Activated T-helper 1 cell treated with anti-CD3 and anti-CD28 coated beads, Interleukin-12 subunit alpha, Interleukin-12 subunit beta, Interleukin-2, Interleukin-4 antibody, amounts not matched to agents 30 ng/mL and 10 ng/mL and 1 ng/mL, durations not matched to agents 14 hours and 24 hours and 36 hours (primary cell): ENCODE measurements at regions not wholly inside any gene's neighbourhood (a gene's known extent, or its start where the extent isn't known, plus 50 kb on each side); places are given as distances from the start of the nearest gene placed in this dataset.
"Not testable (repeated sequence)": the region's sequence is repeated elsewhere in the genome, so short reads cannot be mapped to it uniquely, and the experiment has no call there.

Experiments used
- DNase-seq: peaks from one replicate; pipeline ENCODE4 v3.0.0; 2021; ENCODE audit warnings: low spot score
- H3K27ac Mint-ChIP-seq: one replicate; pipeline ENCODE4 v1.8.0; 2021; ENCODE audit warnings: mild to moderate bottlenecking, mixed read lengths
- H3K27me3 Mint-ChIP-seq: one replicate; pipeline ENCODE4 v1.8.0; 2022; ENCODE audit warnings: mild to moderate bottlenecking, moderate library complexity, mixed read lengths; ENCODE audit not compliant: insufficient read depth
- H3K36me3 Mint-ChIP-seq: one replicate; pipeline ENCODE4 v1.8.0; 2021; ENCODE audit warnings: low read depth, mixed read lengths
- H3K4me1 Mint-ChIP-seq: one replicate; pipeline ENCODE4 v1.8.0; 2021; ENCODE audit warnings: low read depth, mixed read lengths
- H3K4me3 Mint-ChIP-seq: one replicate; pipeline ENCODE4 v1.8.0; 2021; ENCODE audit warnings: mild to moderate bottlenecking, moderate library complexity, mixed read lengths
- H3K9me3 Mint-ChIP-seq: one replicate; pipeline ENCODE4 v1.8.0; 2021; ENCODE audit warnings: mixed read lengths
- intact Hi-C: fragments of 100-400 bp; cut with micrococcal nuclease; formaldehyde crosslinking; loops from one replicate; pipeline ENCODE4 v1.15.1; 2024

- Mint-ChIP-seq H3K27me3 (no peaks in the 10 kb centered on the region), H3K4me1 (no peaks in the 10 kb centered on the region), H3K27ac (no peak overlapping the region), H3K4me3 (no peak overlapping the region), H3K9me3 (no peaks in the 10 kb centered on the region), H3K36me3 (no peaks in the 10 kb centered on the region)
- intact Hi-C loops = no loop called here
- DNase-seq = no peak
These were observed 87.7 kb upstream of the LYPLAL1 start for GRCh38 chr1:219085988-219086387.

- Mint-ChIP-seq H3K4me1 (no peaks in the 10 kb centered on the region), H3K9me3 (no peaks in the 10 kb centered on the region), H3K27me3 (no peaks in the 10 kb centered on the region), H3K4me3 (no peak overlapping the region), H3K27ac (no peak overlapping the region), H3K36me3 (no peaks in the 10 kb centered on the region)
- intact Hi-C loops = no loop called here
- DNase-seq = no peak
These were observed 86.7 kb upstream of the LYPLAL1 start for GRCh38 chr1:219086956-219087469.

GRCh38 chr1:219088778-219089557 is 84.7 kb upstream of the LYPLAL1 start:
- no peak for DNase-seq
- no peak overlapping the region for H3K27ac Mint-ChIP-seq
- H3K4me3 Mint-ChIP-seq = no peak overlapping the region
- intact Hi-C loops = no loop called here
- H3K4me1 Mint-ChIP-seq = no peaks in the 10 kb centered on the region
- H3K36me3 Mint-ChIP-seq = no peaks in the 10 kb centered on the region
- H3K27me3 Mint-ChIP-seq = no peaks in the 10 kb centered on the region
- H3K9me3 Mint-ChIP-seq = no peaks in the 10 kb centered on the region

GRCh38 chr1:219090607-219091006 is 83.1 kb upstream of the LYPLAL1 start:
- H3K36me3 Mint-ChIP-seq = no peaks in the 10 kb centered on the region
- H3K27me3 Mint-ChIP-seq = no peaks in the 10 kb centered on the region
- H3K4me3 Mint-ChIP-seq = no peak overlapping the region
- no peak for DNase-seq
- H3K27ac Mint-ChIP-seq = no peak overlapping the region
- H3K9me3 Mint-ChIP-seq = no peaks in the 10 kb centered on the region
- intact Hi-C loops = no loop called here
- H3K4me1 Mint-ChIP-seq = no peaks in the 10 kb centered on the region

GRCh38 chr1:219092206-219092605 is 81.5 kb upstream of the LYPLAL1 start:
- no peak overlapping the region for H3K27ac Mint-ChIP-seq
- no peak overlapping the region for H3K4me3 Mint-ChIP-seq
- no peak for DNase-seq
- H3K4me1 Mint-ChIP-seq = no peaks in the 10 kb centered on the region
- no peaks in the 10 kb centered on the region for H3K27me3 Mint-ChIP-seq
- no peaks in the 10 kb centered on the region for H3K9me3 Mint-ChIP-seq
- intact Hi-C loops = no loop called here
- no peaks in the 10 kb centered on the region for H3K36me3 Mint-ChIP-seq

- no peak for DNase-seq
- Mint-ChIP-seq H3K27me3 (no peaks in the 10 kb centered on the region), H3K9me3 (no peaks in the 10 kb centered on the region), H3K36me3 (no peaks in the 10 kb centered on the region), H3K27ac (no peak overlapping the region), H3K4me3 (no peak overlapping the region), H3K4me1 (no peaks in the 10 kb centered on the region)
- intact Hi-C loops = no loop called here
These were observed 74.4 kb upstream of the LYPLAL1 start for GRCh38 chr1:219099307-219099706.

- no peaks in the 10 kb centered on the region for H3K36me3 Mint-ChIP-seq
- intact Hi-C loops = no loop called here
- no peak overlapping the region for H3K4me3 Mint-ChIP-seq
- no peaks in the 10 kb centered on the region for H3K27me3 Mint-ChIP-seq
- no peaks in the 10 kb centered on the region for H3K4me1 Mint-ChIP-seq
- no peak for DNase-seq
- H3K9me3 Mint-ChIP-seq = no peaks in the 10 kb centered on the region
- no peak overlapping the region for H3K27ac Mint-ChIP-seq
These were observed 73.6 kb upstream of the LYPLAL1 start for GRCh38 chr1:219100059-219100458.

GRCh38 chr1:219102466-219102865 is 71.2 kb upstream of the LYPLAL1 start:
- DNase-seq, intact Hi-C loops, H3K9me3 Mint-ChIP-seq, H3K27me3 Mint-ChIP-seq, H3K36me3 Mint-ChIP-seq, H3K4me1 Mint-ChIP-seq, H3K4me3 Mint-ChIP-seq, H3K27ac Mint-ChIP-seq: not testable (repeated sequence)

GRCh38 chr1:219105893-219106292 is 67.8 kb upstream of the LYPLAL1 start:
- Mint-ChIP-seq H3K27me3 (no peaks in the 10 kb centered on the region), H3K36me3 (no peaks in the 10 kb centered on the region), H3K4me1 (no peaks in the 10 kb centered on the region), H3K4me3 (no peak overlapping the region), H3K9me3 (peaks cover 9% of the 10 kb centered on the region), H3K27ac (no peak overlapping the region)
- DNase-seq = no peak
- intact Hi-C loops = no loop called here

GRCh38 chr1:219109424-219110018 is 64.2 kb upstream of the LYPLAL1 start:
- Mint-ChIP-seq H3K9me3 (peaks cover 13% of the 10 kb centered on the region), H3K27ac (no peak overlapping the region), H3K4me3 (no peak overlapping the region), H3K4me1 (no peaks in the 10 kb centered on the region), H3K27me3 (no peaks in the 10 kb centered on the region), H3K36me3 (no peaks in the 10 kb centered on the region)
- no peak for DNase-seq
- intact Hi-C loops = no loop called here

GRCh38 chr1:219113261-219113660 is 60.4 kb upstream of the LYPLAL1 start:
- no peaks in the 10 kb centered on the region for H3K27me3 Mint-ChIP-seq
- peaks cover 10% of the 10 kb centered on the region for H3K9me3 Mint-ChIP-seq
- no peaks in the 10 kb centered on the region for H3K36me3 Mint-ChIP-seq
- no peak overlapping the region for H3K27ac Mint-ChIP-seq
- intact Hi-C loops = no loop called here
- no peak overlapping the region for H3K4me3 Mint-ChIP-seq
- no peaks in the 10 kb centered on the region for H3K4me1 Mint-ChIP-seq
- no peak for DNase-seq

- no peak for DNase-seq
- Mint-ChIP-seq H3K27ac (no peak overlapping the region), H3K4me3 (no peak overlapping the region), H3K36me3 (no peaks in the 10 kb centered on the region), H3K9me3 (peaks cover 5% of the 10 kb centered on the region), H3K27me3 (no peaks in the 10 kb centered on the region), H3K4me1 (no peaks in the 10 kb centered on the region)
- intact Hi-C loops = no loop called here
These were observed 59.7 kb upstream of the LYPLAL1 start for GRCh38 chr1:219114014-219114413.

- no peaks in the 10 kb centered on the region for H3K36me3 Mint-ChIP-seq
- no peak for DNase-seq
- H3K27me3 Mint-ChIP-seq = no peaks in the 10 kb centered on the region
- no peaks in the 10 kb centered on the region for H3K4me1 Mint-ChIP-seq
- H3K27ac Mint-ChIP-seq = no peak overlapping the region
- H3K9me3 Mint-ChIP-seq = no peaks in the 10 kb centered on the region
- H3K4me3 Mint-ChIP-seq = no peak overlapping the region
- intact Hi-C loops = no loop called here
These were observed 53.8 kb upstream of the LYPLAL1 start for GRCh38 chr1:219119839-219120238.
